LNCAP (cell line): ENCODE measurements at regions not wholly inside any gene's neighbourhood (a gene's known extent, or its start where the extent isn't known, plus 50 kb on each side); places are given as distances from the start of the nearest gene placed in this dataset.

Experiments used
- CTCF ChIP-seq: fragments of 450-650 bp; IDR thresholded peaks from 2 replicates; pipeline ENCODE4 v1.5.1; 2017; ENCODE audit warnings: mild to moderate bottlenecking

GRCh38 chr13:80989241-80989640 is 648.3 kb upstream of the SPRY2 start:
- TF ChIP-seq CTCF = no peak

GRCh38 chr13:80988391-80989151 is 647.6 kb upstream of the SPRY2 start:
- no peak for TF ChIP-seq CTCF

GRCh38 chr13:80979035-80979641 is 638.2 kb upstream of the SPRY2 start:
- peak; percentile 87 for TF ChIP-seq CTCF

GRCh38 chr13:80977168-80977567 is 636.2 kb upstream of the SPRY2 start:
- TF ChIP-seq CTCF = no peak

GRCh38 chr13:80975903-80976302 is 635.0 kb upstream of the SPRY2 start:
- TF ChIP-seq CTCF = no peak

GRCh38 chr13:80973721-80974120 is 632.8 kb upstream of the SPRY2 start:
- TF ChIP-seq CTCF = no peak

- no peak for TF ChIP-seq CTCF
Observed at GRCh38 chr13:80972857-80973478, 632.0 kb upstream of the SPRY2 start.
